Retinal pigment epithelial cell (primary cell): ENCODE measurements at regions not wholly inside any gene's neighbourhood (a gene's known extent, or its start where the extent isn't known, plus 50 kb on each side); places are given as distances from the start of the nearest gene placed in this dataset.
A peak's percentile ranks its signal among the peaks of the same experiment; 100 is the strongest.

ENCODE experiments used
- DNase-seq: peaks from one replicate; pipeline ENCODE4 v3.0.0-alpha.2; 2010; ENCODE audit warnings: low read depth
- H3K4me3 ChIP-seq: 2 replicates; pipeline ENCODE4 v1.5.1; 2011; ENCODE audit warnings: mild to moderate bottlenecking, low read length, control low read depth, moderate library complexity
- CTCF ChIP-seq: conservative IDR thresholded peaks from 2 replicates; pipeline ENCODE4 v1.5.1; 2011; ENCODE audit warnings: low read depth, low read length, control low read depth, inconsistent platforms

GRCh38 chr17:65455972-65456343 is 105.5 kb downstream of the AXIN2 start:
- no peak overlapping the region for H3K4me3 ChIP-seq
- peak; percentile 13 for DNase-seq
- peak; percentile 70 for TF ChIP-seq CTCF

GRCh38 chr17:65455154-65455971 is 106.1 kb downstream of the AXIN2 start:
- no peak for TF ChIP-seq CTCF

DNA sequence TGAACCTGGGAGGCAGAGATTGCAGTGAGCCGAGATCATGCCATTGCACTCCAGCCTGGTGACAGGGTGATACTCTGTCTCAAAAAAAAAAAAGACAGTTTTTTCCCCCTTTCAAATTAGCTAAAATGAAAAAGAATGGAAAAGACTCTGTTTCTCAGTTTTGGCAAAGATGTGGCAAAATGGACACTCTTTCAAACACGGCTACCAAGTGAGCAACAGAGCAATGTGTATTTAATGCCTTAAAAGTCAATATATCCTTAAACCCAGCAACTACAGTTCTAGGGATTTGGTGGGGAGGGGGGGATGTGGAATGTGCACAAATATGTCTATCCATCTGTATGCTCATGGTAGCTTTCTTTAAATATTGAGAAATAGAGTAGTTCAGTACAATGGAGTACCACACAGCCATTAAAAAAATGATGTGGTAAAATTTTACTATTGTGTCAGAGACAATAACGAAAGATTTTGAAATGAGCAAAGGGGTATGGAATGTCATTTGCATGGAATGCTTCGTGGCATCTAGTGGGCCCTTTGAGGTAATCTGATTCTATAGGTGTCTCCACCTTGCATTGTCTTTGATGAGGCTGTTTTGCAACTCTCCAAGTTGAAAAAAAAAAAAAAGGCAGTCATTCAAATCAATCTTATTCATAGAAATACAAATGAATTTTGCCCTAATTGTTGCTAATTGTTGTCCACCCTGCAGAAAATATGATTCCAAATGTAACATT is 108.1 kb downstream of the AXIN2 start:
- no peak for DNase-seq
- no peak for TF ChIP-seq CTCF

More at GRCh38 chr17:65455154-65455971, 106.1 kb downstream of the AXIN2 start:
- no peak for DNase-seq
- no peak overlapping the region for H3K4me3 ChIP-seq

DNA sequence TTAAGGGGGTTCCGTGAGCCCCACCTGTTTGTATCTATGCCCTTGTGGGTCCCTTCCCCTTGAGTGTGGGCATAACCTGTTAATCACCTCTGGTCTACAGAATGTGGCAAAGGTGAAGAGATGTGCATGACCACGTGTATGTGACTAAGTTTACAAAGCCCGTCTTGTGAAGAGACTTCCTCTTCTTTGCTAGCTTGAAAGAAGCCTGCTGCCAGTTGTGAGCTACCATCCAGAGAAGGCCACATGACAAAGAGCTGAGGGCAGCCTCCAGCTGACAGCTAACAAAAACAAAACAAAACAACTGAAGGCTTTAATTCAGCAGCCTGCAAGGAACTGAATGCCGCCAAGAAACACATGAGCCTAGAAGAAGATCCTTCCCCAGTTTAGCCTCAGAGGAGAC is 112.0 kb downstream of the AXIN2 start:
- TF ChIP-seq CTCF: no peak
- no peak overlapping the region for H3K4me3 ChIP-seq
- DNase-seq: no peak

More for the DNA sequence above, 108.1 kb downstream of the AXIN2 start:
- no peak overlapping the region for H3K4me3 ChIP-seq

- no peak for DNase-seq
- H3K4me3 ChIP-seq: no peak overlapping the region
- TF ChIP-seq CTCF: no peak
Observed at GRCh38 chr17:65447823-65448222, 113.6 kb downstream of the AXIN2 start.

DNA sequence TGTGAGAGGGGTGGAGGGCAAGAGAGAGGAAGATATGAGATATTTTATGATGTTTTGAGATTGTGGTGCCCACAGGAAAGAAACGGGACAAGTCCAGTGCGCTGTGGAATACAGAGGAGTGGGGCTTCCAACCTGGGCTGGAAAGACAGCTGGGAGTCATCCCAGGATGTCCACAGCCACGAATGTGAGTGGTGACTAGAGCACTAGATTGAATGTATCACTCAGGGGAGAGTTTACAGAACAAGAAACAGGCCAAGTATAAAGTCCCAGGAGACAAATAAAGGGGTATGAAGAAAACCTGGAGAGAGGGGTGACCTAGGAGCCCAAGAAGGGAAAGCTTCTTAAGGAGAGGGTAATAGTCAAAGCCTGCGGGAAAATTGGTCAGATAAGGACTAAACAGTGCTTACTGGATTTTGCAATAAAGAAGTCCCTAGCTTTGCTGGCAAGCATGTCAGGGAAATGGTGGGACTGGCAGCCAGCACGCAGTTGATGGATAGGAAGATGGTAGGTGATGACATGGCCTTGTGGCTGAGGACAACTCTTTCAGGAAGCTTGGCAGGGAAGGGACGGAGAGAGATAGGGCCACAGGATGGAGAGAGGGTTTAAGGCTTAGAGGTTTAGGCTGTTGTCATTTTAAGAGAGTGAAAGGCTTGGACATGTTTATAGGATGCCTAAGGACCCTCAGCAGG is 114.5 kb downstream of the AXIN2 start:
- no peak for DNase-seq
- H3K4me3 ChIP-seq: no peak overlapping the region
- TF ChIP-seq CTCF: no peak
